HepG2 (cell line): ENCODE measurements at regions not wholly inside any gene's neighbourhood (a gene's known extent, or its start where the extent isn't known, plus 50 kb on each side); places are given as distances from the start of the nearest gene placed in this dataset.

Experiments
- CHD4 ChIP-seq: fragments of 200-600 bp; sonication (generic); IDR thresholded peaks from 2 replicates; pipeline ENCODE4 v1.7.0; 2017; ENCODE audit warnings: mild to moderate bottlenecking, low read length, borderline replicate concordance
- HDAC6 ChIP-seq: fragments of 200-600 bp; sonication (generic); IDR thresholded peaks from 2 replicates; pipeline ENCODE4 v1.7.0; 2017; ENCODE audit warnings: mild to moderate bottlenecking, antibody characterized with exemption, low read length, low read depth
- MAFK ChIP-seq, 2 experiments: IDR thresholded peaks in 1 of 2; conservative IDR thresholded peaks in 1 of 2; 2 replicates each; pipeline ENCODE4 v1.6.1; 2011; ENCODE audit warnings: improper control_type of control experiment in 2 of 2, low read length in 2 of 2
- NPAS2 ChIP-seq: sonication (generic); formaldehyde crosslinking; IDR thresholded peaks from 2 replicates; pipeline ENCODE4 v1.8.0; 2022; ENCODE audit warnings: mild to moderate bottlenecking, missing genetic modification reagents, borderline replicate concordance
- RFX5 ChIP-seq: IDR thresholded peaks from 2 replicates; pipeline ENCODE4 v1.6.1; 2011; ENCODE audit warnings: low read depth, low read length, improper control_type of control experiment
- SIN3A ChIP-seq: IDR thresholded peaks from 2 replicates; pipeline ENCODE4 v1.6.1; 2011; ENCODE audit warnings: low read depth, mild to moderate bottlenecking, control low read depth, low read length, borderline replicate concordance
- SRSF1 ChIP-seq: fragments of 200-400 bp; formaldehyde crosslinking; optimal IDR thresholded peaks from 2 replicates; pipeline ENCODE3; 2017; ENCODE audit warnings: mild to moderate bottlenecking, low read depth, low read length, moderate library complexity
- STAG1 ChIP-seq: sonication (generic); formaldehyde crosslinking; IDR thresholded peaks from 2 replicates; pipeline ENCODE4 v1.4.0; 2020; ENCODE audit warnings: missing genetic modification reagents
- TAF1 ChIP-seq: sonication (generic); formaldehyde crosslinking; IDR thresholded peaks from 2 replicates; pipeline ENCODE4 v1.4.0; 2020; ENCODE audit warnings: missing genetic modification reagents
- THAP9 ChIP-seq: sonication (generic); formaldehyde crosslinking; IDR thresholded peaks from 2 replicates; pipeline ENCODE4; 2020; ENCODE audit warnings: missing genetic modification reagents, mild to moderate bottlenecking, borderline replicate concordance
- ZBTB39 ChIP-seq: sonication (generic); formaldehyde crosslinking; IDR thresholded peaks from 2 replicates; pipeline ENCODE4 v1.5.0; 2020; ENCODE audit warnings: missing genetic modification reagents
- ZNF121 ChIP-seq: sonication (generic); formaldehyde crosslinking; IDR thresholded peaks from 2 replicates; pipeline ENCODE4 v1.5.0; 2020; ENCODE audit warnings: mild to moderate bottlenecking, missing genetic modification reagents
- ZNF841 ChIP-seq: sonication (generic); formaldehyde crosslinking; IDR thresholded peaks from 2 replicates; pipeline ENCODE4 v1.8.1; 2023; ENCODE audit warnings: missing genetic modification reagents, borderline replicate concordance

- TF ChIP-seq SRSF1 (no peak), SIN3A (no peak), THAP9 (CRISPR knock-in tag) (no peak), ZNF121 (no peak), ZBTB39 (CRISPR knock-in tag) (no peak), TAF1 (no peak), STAG1 (CRISPR knock-in tag) (no peak), HDAC6 (no peak), RFX5 (no peak), MAFK (conservative IDR thresholded peaks at IDR 0.05 in 1 of 2, IDR thresholded peaks at IDR 0.05 in 1 of 2; ENCODE audit: low read length in 2 of 2) (no peak), CHD4 (no peak), ZNF841 (no peak), NPAS2 (CRISPR knock-in tag) (no peak)
These were observed 912.6 kb upstream of the SOX9 start for GRCh38 chr17:71208111-71208704.
